Uterus (tissue), 2 donors: ENCODE measurements at regions not wholly inside any gene's neighbourhood (a gene's known extent, or its start where the extent isn't known, plus 50 kb on each side); places are given as distances from the start of the nearest gene placed in this dataset.

Source experiments
- POLR2A ChIP-seq, 2 donors: fragments of 450-650 bp; IDR thresholded peaks; one replicate each; pipeline ENCODE4 v1.6.1; 2016; ENCODE audit warnings: antibody characterized with exemption in 2 of 2, mild to moderate bottlenecking in 1 of 2, moderate library complexity in 1 of 2
- TF ChIP-seq, protein P1 (sequence below), 4 experiments: fragments of 200-600 bp in 2 of 4; fragments of 450-650 bp in 2 of 4; sonication (generic) in 2 of 4; IDR thresholded peaks; one replicate each; pipeline ENCODE4 v1.5.1; 2016 to 2019; ENCODE audit warnings: antibody characterized with exemption in 4 of 4, mild to moderate bottlenecking in 2 of 4, moderate library complexity in 1 of 4

DNA sequence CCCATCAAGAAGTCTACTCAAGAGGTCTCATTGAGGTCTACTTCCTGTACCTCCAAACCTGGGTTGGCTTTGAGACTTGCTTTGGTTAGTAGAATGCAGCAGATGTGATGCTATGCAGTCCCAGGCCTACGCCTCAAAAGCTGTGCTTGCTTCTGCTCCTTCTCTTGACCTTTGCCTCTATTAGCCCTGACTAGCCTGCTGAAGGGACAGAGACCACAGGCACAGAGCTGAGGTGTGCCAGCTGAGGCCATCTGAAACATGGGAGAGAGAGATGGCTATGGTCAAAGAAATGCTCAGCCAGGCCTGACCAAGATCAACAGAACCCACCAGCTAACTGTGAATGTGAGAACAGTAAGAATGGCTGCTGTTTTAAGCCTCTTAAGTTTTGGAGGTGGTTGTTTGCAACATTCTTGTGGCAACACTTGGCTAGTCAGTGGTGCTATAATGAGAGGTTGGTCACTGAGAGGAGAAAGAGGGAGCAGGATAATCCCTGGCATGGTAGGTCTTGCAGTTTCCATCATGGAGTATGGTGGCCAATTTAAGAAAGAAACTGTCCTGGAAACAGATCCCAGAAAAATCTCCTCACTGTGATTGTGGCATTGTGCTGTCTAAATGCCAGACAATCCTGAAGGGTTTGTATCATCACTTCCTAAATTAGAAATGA is 176.1 kb upstream of the PHYHIPL start:
- TF ChIP-seq, protein P1, sequence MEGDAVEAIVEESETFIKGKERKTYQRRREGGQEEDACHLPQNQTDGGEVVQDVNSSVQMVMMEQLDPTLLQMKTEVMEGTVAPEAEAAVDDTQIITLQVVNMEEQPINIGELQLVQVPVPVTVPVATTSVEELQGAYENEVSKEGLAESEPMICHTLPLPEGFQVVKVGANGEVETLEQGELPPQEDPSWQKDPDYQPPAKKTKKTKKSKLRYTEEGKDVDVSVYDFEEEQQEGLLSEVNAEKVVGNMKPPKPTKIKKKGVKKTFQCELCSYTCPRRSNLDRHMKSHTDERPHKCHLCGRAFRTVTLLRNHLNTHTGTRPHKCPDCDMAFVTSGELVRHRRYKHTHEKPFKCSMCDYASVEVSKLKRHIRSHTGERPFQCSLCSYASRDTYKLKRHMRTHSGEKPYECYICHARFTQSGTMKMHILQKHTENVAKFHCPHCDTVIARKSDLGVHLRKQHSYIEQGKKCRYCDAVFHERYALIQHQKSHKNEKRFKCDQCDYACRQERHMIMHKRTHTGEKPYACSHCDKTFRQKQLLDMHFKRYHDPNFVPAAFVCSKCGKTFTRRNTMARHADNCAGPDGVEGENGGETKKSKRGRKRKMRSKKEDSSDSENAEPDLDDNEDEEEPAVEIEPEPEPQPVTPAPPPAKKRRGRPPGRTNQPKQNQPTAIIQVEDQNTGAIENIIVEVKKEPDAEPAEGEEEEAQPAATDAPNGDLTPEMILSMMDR (IDR thresholded peaks at IDR 0.05) = no peak
- no peak for TF ChIP-seq POLR2A (IDR thresholded peaks at IDR 0.05)
